Gastrocnemius medialis (tissue), 4 donors: ENCODE measurements at regions not wholly inside any gene's neighbourhood (a gene's known extent, or its start where the extent isn't known, plus 50 kb on each side); places are given as distances from the start of the nearest gene placed in this dataset.

Experiments used
- CTCF ChIP-seq, 5 experiments: fragments of 450-650 bp in 3 of 5; fragments of 200-600 bp in 2 of 5; sonication (generic) in 2 of 5; IDR thresholded peaks in 4 of 5; conservative IDR thresholded peaks in 1 of 5; 1 replicate in 4 of 5; 2 replicates in 1 of 5; pipeline ENCODE4 v1.5.1; 2016 to 2019; ENCODE audit warnings: antibody characterized with exemption in 5 of 5, mild to moderate bottlenecking in 3 of 5, moderate library complexity in 3 of 5
- POLR2A ChIP-seq, 2 donors: fragments of 450-650 bp; IDR thresholded peaks; one replicate each; pipeline ENCODE4 v1.6.1; 2017; ENCODE audit warnings: antibody characterized with exemption in 2 of 2, mild to moderate bottlenecking in 2 of 2, moderate library complexity in 2 of 2

- TF ChIP-seq POLR2A (IDR thresholded peaks at IDR 0.05), result no peak
- no peak for TF ChIP-seq CTCF (IDR thresholded peaks at IDR 0.05 in 4 of 5, conservative IDR thresholded peaks at IDR 0.05 in 1 of 5)
Observed at GRCh38 chr2:139156730-139157129, 376.5 kb upstream of the NXPH2 start.
